ENCODE measurements at regions not wholly inside any gene's neighbourhood (a gene's known extent, or its start where the extent isn't known, plus 50 kb on each side); places are given as distances from the start of the nearest gene placed in this dataset.
A peak's percentile ranks its signal among the peaks of the same experiment; 100 is the strongest.

- DNase-seq (ENCODE audit: low read depth), result no peak
Measured at GRCh38 chr9:38158628-38159027, 89.6 kb upstream of the SHB start.

- DNase-seq (ENCODE audit: low read depth), result no peak
Measured at GRCh38 chr9:38157711-38158110, 88.7 kb upstream of the SHB start.

GRCh38 chr9:38154501-38155421 is 85.7 kb upstream of the SHB start:
- no peak for DNase-seq (ENCODE audit: low read depth)

GRCh38 chr9:38153910-38154291 is 84.9 kb upstream of the SHB start:
- DNase-seq (ENCODE audit: low read depth), result no peak

- no peak for DNase-seq (ENCODE audit: low read depth)
Measured at GRCh38 chr9:38153152-38153909, 84.3 kb upstream of the SHB start.

GRCh38 chr9:38149647-38150046 is 80.6 kb upstream of the SHB start:
- DNase-seq (ENCODE audit: low read depth), result no peak

GRCh38 chr9:38146844-38147243 is 77.8 kb upstream of the SHB start:
- no peak for DNase-seq (ENCODE audit: low read depth)

- no peak for DNase-seq (ENCODE audit: low read depth)
Measured at GRCh38 chr9:38145526-38146053, 76.6 kb upstream of the SHB start.

- DNase-seq (ENCODE audit: low read depth), result no peak
Measured at GRCh38 chr9:38144421-38144820, 75.4 kb upstream of the SHB start.

GRCh38 chr9:38141746-38142591 is 72.9 kb upstream of the SHB start:
- DNase-seq (ENCODE audit: low read depth), result peak; percentile 44

- no peak for DNase-seq (ENCODE audit: low read depth)
Measured at GRCh38 chr9:38138276-38138675, 69.2 kb upstream of the SHB start.

- DNase-seq (ENCODE audit: low read depth), result no peak
Measured at GRCh38 chr9:38137342-38137741, 68.3 kb upstream of the SHB start.

GRCh38 chr9:38136386-38136785 is 67.4 kb upstream of the SHB start:
- DNase-seq (ENCODE audit: low read depth), result no peak

- DNase-seq (ENCODE audit: low read depth), result no peak
Measured at GRCh38 chr9:38134611-38135237, 65.7 kb upstream of the SHB start.

- no peak for DNase-seq (ENCODE audit: low read depth)
Measured at GRCh38 chr9:38133595-38133994, 64.6 kb upstream of the SHB start.

- DNase-seq (ENCODE audit: low read depth), result no peak
Measured at GRCh38 chr9:38132956-38133355, 63.9 kb upstream of the SHB start.

GRCh38 chr9:38131729-38132128 is 62.7 kb upstream of the SHB start:
- no peak for DNase-seq (ENCODE audit: low read depth)

- DNase-seq (ENCODE audit: low read depth), result no peak
Measured at GRCh38 chr9:38130724-38131123, 61.7 kb upstream of the SHB start.

GRCh38 chr9:38129366-38129765 is 60.3 kb upstream of the SHB start:
- no peak for DNase-seq (ENCODE audit: low read depth)

- no peak for DNase-seq (ENCODE audit: low read depth)
Measured at GRCh38 chr9:38128752-38129270, 59.8 kb upstream of the SHB start.

- DNase-seq (ENCODE audit: low read depth), result no peak
Measured at GRCh38 chr9:38127271-38127839, 58.3 kb upstream of the SHB start.

Measured in GM04503 (cell line).